Liver (tissue), 3 donors: ENCODE measurements at regions not wholly inside any gene's neighbourhood (a gene's known extent, or its start where the extent isn't known, plus 50 kb on each side); places are given as distances from the start of the nearest gene placed in this dataset.

ENCODE experiments used
- CTCF ChIP-seq: fragments of 150-350 bp; IDR thresholded peaks from 2 replicates; pipeline ENCODE4 v1.5.1; 2017; ENCODE audit warnings: improper control_type of control experiment, low read depth, low read length; ENCODE audit not compliant: missing input control
- GABPA ChIP-seq, 2 donors: IDR thresholded peaks in 1 of 2; conservative IDR thresholded peaks in 1 of 2; 2 replicates each; pipeline ENCODE4 v1.6.1; 2016; ENCODE audit warnings: antibody characterized with exemption in 2 of 2, mild to moderate bottlenecking in 1 of 2, moderate library complexity in 1 of 2
- RAD21 ChIP-seq, 2 donors: IDR thresholded peaks; 2 replicates each; pipeline ENCODE4 v1.6.1; 2016; ENCODE audit warnings: antibody characterized with exemption in 2 of 2, mild to moderate bottlenecking in 2 of 2
- TF ChIP-seq, protein P1 (sequence below): IDR thresholded peaks from 2 replicates; pipeline ENCODE4 v1.6.1; 2016; ENCODE audit warnings: antibody characterized with exemption, mild to moderate bottlenecking
- donor health status: healthy.
- donor health status: healthy.

- TF ChIP-seq, protein P1, sequence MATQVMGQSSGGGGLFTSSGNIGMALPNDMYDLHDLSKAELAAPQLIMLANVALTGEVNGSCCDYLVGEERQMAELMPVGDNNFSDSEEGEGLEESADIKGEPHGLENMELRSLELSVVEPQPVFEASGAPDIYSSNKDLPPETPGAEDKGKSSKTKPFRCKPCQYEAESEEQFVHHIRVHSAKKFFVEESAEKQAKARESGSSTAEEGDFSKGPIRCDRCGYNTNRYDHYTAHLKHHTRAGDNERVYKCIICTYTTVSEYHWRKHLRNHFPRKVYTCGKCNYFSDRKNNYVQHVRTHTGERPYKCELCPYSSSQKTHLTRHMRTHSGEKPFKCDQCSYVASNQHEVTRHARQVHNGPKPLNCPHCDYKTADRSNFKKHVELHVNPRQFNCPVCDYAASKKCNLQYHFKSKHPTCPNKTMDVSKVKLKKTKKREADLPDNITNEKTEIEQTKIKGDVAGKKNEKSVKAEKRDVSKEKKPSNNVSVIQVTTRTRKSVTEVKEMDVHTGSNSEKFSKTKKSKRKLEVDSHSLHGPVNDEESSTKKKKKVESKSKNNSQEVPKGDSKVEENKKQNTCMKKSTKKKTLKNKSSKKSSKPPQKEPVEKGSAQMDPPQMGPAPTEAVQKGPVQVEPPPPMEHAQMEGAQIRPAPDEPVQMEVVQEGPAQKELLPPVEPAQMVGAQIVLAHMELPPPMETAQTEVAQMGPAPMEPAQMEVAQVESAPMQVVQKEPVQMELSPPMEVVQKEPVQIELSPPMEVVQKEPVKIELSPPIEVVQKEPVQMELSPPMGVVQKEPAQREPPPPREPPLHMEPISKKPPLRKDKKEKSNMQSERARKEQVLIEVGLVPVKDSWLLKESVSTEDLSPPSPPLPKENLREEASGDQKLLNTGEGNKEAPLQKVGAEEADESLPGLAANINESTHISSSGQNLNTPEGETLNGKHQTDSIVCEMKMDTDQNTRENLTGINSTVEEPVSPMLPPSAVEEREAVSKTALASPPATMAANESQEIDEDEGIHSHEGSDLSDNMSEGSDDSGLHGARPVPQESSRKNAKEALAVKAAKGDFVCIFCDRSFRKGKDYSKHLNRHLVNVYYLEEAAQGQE: no peak
- TF ChIP-seq CTCF (no peak), RAD21 (IDR thresholded peaks at IDR 0.05) (no peak), GABPA (IDR thresholded peaks at IDR 0.05 in 1 of 2, conservative IDR thresholded peaks at IDR 0.05 in 1 of 2) (no peak)
Observed at GRCh38 chr6:99838607-99839006, 155.4 kb downstream of the MCHR2 start.
